HepG2 (cell line): ENCODE measurements at regions not wholly inside any gene's neighbourhood (a gene's known extent, or its start where the extent isn't known, plus 50 kb on each side); places are given as distances from the start of the nearest gene placed in this dataset.

Source experiments
- ATF7 ChIP-seq, 2 experiments: fragments of 450-650 bp in 1 of 2; sonication (generic) in 1 of 2; formaldehyde crosslinking in 1 of 2; IDR thresholded peaks; 2 replicates each; pipeline versions ENCODE4 v1.4.0 to v1.6.1; 2016 to 2020; ENCODE audit warnings: antibody characterized with exemption in 1 of 2, mild to moderate bottlenecking in 1 of 2, missing genetic modification reagents in 1 of 2
- ELF4 ChIP-seq: sonication (generic); formaldehyde crosslinking; IDR thresholded peaks from 2 replicates; pipeline ENCODE4 v1.5.0; 2020; ENCODE audit warnings: missing genetic modification reagents, mild to moderate bottlenecking, moderate library complexity, borderline replicate concordance
- FOXA1 ChIP-seq, 2 experiments: fragments of 450-650 bp in 1 of 2; sonication (generic) in 1 of 2; formaldehyde crosslinking in 1 of 2; IDR thresholded peaks; 2 replicates each; pipeline versions ENCODE4 v1.4.0 to v1.6.1; 2016 to 2020; ENCODE audit warnings: missing genetic modification reagents in 1 of 2
- HBP1 ChIP-seq: IDR thresholded peaks from 2 replicates; pipeline ENCODE4 v1.6.1; 2016; ENCODE audit warnings: low read depth, control low read depth
- HDAC2 ChIP-seq: sonication (generic); formaldehyde crosslinking; IDR thresholded peaks from 2 replicates; pipeline ENCODE4 v1.4.0; 2020; ENCODE audit warnings: missing genetic modification reagents
- HMG20B ChIP-seq: conservative IDR thresholded peaks from 2 replicates; pipeline ENCODE4 v1.6.1; 2016; ENCODE audit warnings: missing genetic modification reagents, missing compliant biosample characterization
- HNF4A ChIP-seq: sonication (generic); formaldehyde crosslinking; IDR thresholded peaks from 2 replicates; pipeline ENCODE4 v1.4.0; 2020; ENCODE audit warnings: missing genetic modification reagents
- HOXD1 ChIP-seq: sonication (generic); formaldehyde crosslinking; IDR thresholded peaks from 2 replicates; pipeline ENCODE4 v1.5.0; 2020; ENCODE audit warnings: missing genetic modification reagents
- NCOA2 ChIP-seq: sonication (generic); formaldehyde crosslinking; IDR thresholded peaks from 2 replicates; pipeline ENCODE4 v1.8.0; 2022; ENCODE audit warnings: inconsistent platforms
- SKIL ChIP-seq: sonication (generic); formaldehyde crosslinking; IDR thresholded peaks from 2 replicates; pipeline ENCODE4 v1.8.0; 2022; ENCODE audit warnings: missing genetic modification reagents, mild to moderate bottlenecking, moderate library complexity, borderline replicate concordance
- SP140L ChIP-seq: sonication (generic); formaldehyde crosslinking; IDR thresholded peaks from 2 replicates; pipeline ENCODE4 v1.4.0; 2020; ENCODE audit warnings: missing genetic modification reagents, borderline replicate concordance
- ZNF121 ChIP-seq: sonication (generic); formaldehyde crosslinking; IDR thresholded peaks from 2 replicates; pipeline ENCODE4 v1.5.0; 2020; ENCODE audit warnings: mild to moderate bottlenecking, missing genetic modification reagents
- ZNF281 ChIP-seq: sonication (generic); formaldehyde crosslinking; IDR thresholded peaks from 2 replicates; pipeline ENCODE4 v1.4.0; 2020; ENCODE audit warnings: missing genetic modification reagents, borderline replicate concordance
- ZNF317 ChIP-seq: sonication (generic); formaldehyde crosslinking; IDR thresholded peaks from 2 replicates; pipeline ENCODE4 v1.5.0; 2020; ENCODE audit warnings: mild to moderate bottlenecking, missing genetic modification reagents
- ZNF33B ChIP-seq: sonication (generic); formaldehyde crosslinking; IDR thresholded peaks from 2 replicates; pipeline ENCODE4 v1.5.1; 2020; ENCODE audit warnings: mild to moderate bottlenecking, missing genetic modification reagents
- ZNF431 ChIP-seq: sonication (generic); formaldehyde crosslinking; IDR thresholded peaks from 2 replicates; pipeline ENCODE4 v1.9.0; 2022; ENCODE audit warnings: missing genetic modification reagents, low read depth, mild to moderate bottlenecking, borderline replicate concordance
- ZNF503 ChIP-seq: sonication (generic); formaldehyde crosslinking; IDR thresholded peaks from 2 replicates; pipeline ENCODE4 v1.4.0; 2020; ENCODE audit warnings: missing genetic modification reagents
- ZNF512 ChIP-seq: sonication (generic); formaldehyde crosslinking; IDR thresholded peaks from 2 replicates; pipeline ENCODE4 v1.4.0; 2020; ENCODE audit warnings: mild to moderate bottlenecking, missing genetic modification reagents
- ZNF589 ChIP-seq: sonication (generic); formaldehyde crosslinking; conservative IDR thresholded peaks from 2 replicates; pipeline ENCODE4 v1.8.0; 2022; ENCODE audit warnings: mild to moderate bottlenecking, moderate library complexity, missing genetic modification reagents
- ZNF746 ChIP-seq: sonication (generic); formaldehyde crosslinking; IDR thresholded peaks from 2 replicates; pipeline ENCODE4 v1.8.0; 2022; ENCODE audit warnings: mild to moderate bottlenecking, missing genetic modification reagents

- TF ChIP-seq HOXD1 (CRISPR knock-in tag) (0 out of 2 replicates have a peak, but pooled peaks have one; percentile 69), ELF4 (CRISPR knock-in tag) (no peak), ZNF431 (CRISPR knock-in tag) (peak; percentile 98), HNF4A (CRISPR knock-in tag) (peak; percentile 97), ZNF589 (0 out of 2 replicates have a peak, but pooled peaks have one; percentile 38), FOXA1 (IDR thresholded peaks at IDR 0.05) (no peak), FOXA1 (CRISPR knock-in tag; IDR thresholded peaks at IDR 0.05) (peak; percentile 94), HBP1 (CRISPR knock-in tag) (no peak), HMG20B (CRISPR knock-in tag) (peak; percentile 80), SKIL (peak; percentile 86), ATF7 (IDR thresholded peaks at IDR 0.05) (no peak), ATF7 (CRISPR knock-in tag; IDR thresholded peaks at IDR 0.05) (peak; percentile 84; the same call in 1 of the 2 replicates), ZNF503 (CRISPR knock-in tag) (peak; percentile 75), ZNF317 (CRISPR knock-in tag) (no peak), ZNF33B (CRISPR knock-in tag) (no peak), ZNF121 (no peak), SP140L (CRISPR knock-in tag) (no peak), ZNF281 (CRISPR knock-in tag) (peak; percentile 34; the same call in 1 of the 2 replicates), ZNF746 (CRISPR knock-in tag) (peak; percentile 64), HDAC2 (CRISPR knock-in tag) (peak; percentile 91), NCOA2 (CRISPR knock-in tag) (peak; percentile 98), ZNF512 (CRISPR knock-in tag) (no peak)
Measured at GRCh38 chr12:115426732-115427131, 742.8 kb upstream of the TBX3 start (continued).
